Thyroid gland (tissue), 4 donors: ENCODE measurements at regions not wholly inside any gene's neighbourhood (a gene's known extent, or its start where the extent isn't known, plus 50 kb on each side); places are given as distances from the start of the nearest gene placed in this dataset.

Source experiments
- DNase-seq, 2 donors: peaks; one replicate each; pipeline ENCODE4 v3.0.0-alpha.2; 2019
- H3K27ac ChIP-seq, 3 donors: fragments of 200-600 bp; sonication (generic); 1 replicate in 2 of 3; 2 replicates in 1 of 3; pipeline ENCODE4 v1.5.1; 2016 to 2019; ENCODE audit warnings: mild to moderate bottlenecking in 1 of 3, moderate library complexity in 1 of 3
- H3K27me3 ChIP-seq: fragments of 200-600 bp; sonication (generic); one replicate; pipeline ENCODE4 v1.5.1; 2019
- H3K36me3 ChIP-seq, 2 donors: fragments of 200-600 bp; sonication (generic); one replicate each; pipeline ENCODE4 v1.5.1; 2016 to 2019
- H3K4me1 ChIP-seq, 2 donors: fragments of 200-600 bp; sonication (generic); one replicate each; pipeline ENCODE4 v1.5.1; 2017 to 2019
- H3K4me3 ChIP-seq, 3 donors: fragments of 200-600 bp; sonication (generic); replicated peaks in 1 of 3; 1 replicate in 2 of 3; 2 replicates in 1 of 3; pipeline ENCODE4 v1.5.1; 2016; ENCODE audit warnings: mild to moderate bottlenecking in 1 of 3
- H3K9me3 ChIP-seq: fragments of 200-600 bp; sonication (generic); one replicate; pipeline ENCODE4 v1.5.1; 2017
- POLR2A ChIP-seq, 2 donors: fragments of 450-650 bp; IDR thresholded peaks; one replicate each; pipeline ENCODE4 v1.6.1; 2017; ENCODE audit warnings: antibody characterized with exemption in 2 of 2, mild to moderate bottlenecking in 2 of 2, moderate library complexity in 1 of 2
- WGBS, 2 donors: methylation state at CpG; one replicate each; pipeline ENCODE4 v1.1.5; 2017; 5-methylcytosine and 5-hydroxymethylcytosine counted together
- intact Hi-C: fragments of 100-400 bp; cut with DNase I; formaldehyde crosslinking; loops from one replicate; pipeline ENCODE4 v1.15.1; 2023
- TF ChIP-seq, protein P1 (sequence below), 6 experiments: fragments of 200-600 bp in 3 of 6; fragments of 450-650 bp in 3 of 6; sonication (generic) in 3 of 6; IDR thresholded peaks; one replicate each; pipeline ENCODE4 v1.5.1; 2016 to 2019; ENCODE audit warnings: antibody characterized with exemption in 6 of 6, mild to moderate bottlenecking in 2 of 6, inconsistent platforms in 1 of 6, moderate library complexity in 1 of 6

DNA sequence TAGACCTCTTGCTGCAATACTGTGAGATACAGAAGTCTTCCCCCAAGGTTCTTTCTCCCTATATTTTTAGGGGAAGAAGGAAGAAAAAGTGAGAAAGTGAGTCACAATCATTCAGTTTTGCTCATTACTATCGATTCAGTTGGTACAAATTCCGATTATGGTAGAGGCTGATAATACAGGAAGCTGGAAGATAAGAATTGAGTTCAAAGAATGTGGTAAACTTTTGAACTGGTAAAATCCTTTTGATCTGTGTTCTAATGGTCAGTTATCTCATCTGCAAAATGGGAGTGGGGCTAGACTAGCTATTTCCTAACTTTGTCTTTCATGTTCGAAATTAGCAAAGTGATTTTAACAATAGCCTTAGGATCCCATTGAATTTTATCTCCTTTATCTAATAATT, 101.4 kb upstream of the FAT1 start:
- no peak for TF ChIP-seq POLR2A (IDR thresholded peaks at IDR 0.05)
- TF ChIP-seq, protein P1, sequence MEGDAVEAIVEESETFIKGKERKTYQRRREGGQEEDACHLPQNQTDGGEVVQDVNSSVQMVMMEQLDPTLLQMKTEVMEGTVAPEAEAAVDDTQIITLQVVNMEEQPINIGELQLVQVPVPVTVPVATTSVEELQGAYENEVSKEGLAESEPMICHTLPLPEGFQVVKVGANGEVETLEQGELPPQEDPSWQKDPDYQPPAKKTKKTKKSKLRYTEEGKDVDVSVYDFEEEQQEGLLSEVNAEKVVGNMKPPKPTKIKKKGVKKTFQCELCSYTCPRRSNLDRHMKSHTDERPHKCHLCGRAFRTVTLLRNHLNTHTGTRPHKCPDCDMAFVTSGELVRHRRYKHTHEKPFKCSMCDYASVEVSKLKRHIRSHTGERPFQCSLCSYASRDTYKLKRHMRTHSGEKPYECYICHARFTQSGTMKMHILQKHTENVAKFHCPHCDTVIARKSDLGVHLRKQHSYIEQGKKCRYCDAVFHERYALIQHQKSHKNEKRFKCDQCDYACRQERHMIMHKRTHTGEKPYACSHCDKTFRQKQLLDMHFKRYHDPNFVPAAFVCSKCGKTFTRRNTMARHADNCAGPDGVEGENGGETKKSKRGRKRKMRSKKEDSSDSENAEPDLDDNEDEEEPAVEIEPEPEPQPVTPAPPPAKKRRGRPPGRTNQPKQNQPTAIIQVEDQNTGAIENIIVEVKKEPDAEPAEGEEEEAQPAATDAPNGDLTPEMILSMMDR (IDR thresholded peaks at IDR 0.05): no peak
- 89 to 91% methylated on average over 3 of the region's 3 CpGs for WGBS, 2 donors
- H3K27me3 ChIP-seq: no peaks in the 10 kb centered on the region
- no peaks in the 10 kb centered on the region for H3K4me1 ChIP-seq
- H3K27ac ChIP-seq: no peak overlapping the region
- H3K9me3 ChIP-seq: no peaks in the 10 kb centered on the region
- DNase-seq: no peak
- no peak overlapping the region for H3K4me3 ChIP-seq
- intact Hi-C loops: no loop called here
- H3K36me3 ChIP-seq: no peaks in the 10 kb centered on the region

- no peaks in the 10 kb centered on the region for H3K9me3 ChIP-seq
- no peak overlapping the region for H3K27ac ChIP-seq
- intact Hi-C loops: no loop called here
- 30 to 36% methylated on average over 2 of the region's 2 CpGs for WGBS, 2 donors
- H3K4me3 ChIP-seq: no peak overlapping the region
- TF ChIP-seq, protein P1 (IDR thresholded peaks at IDR 0.05): no peak
- no peak for TF ChIP-seq POLR2A (IDR thresholded peaks at IDR 0.05)
- no peak for DNase-seq
- H3K27me3 ChIP-seq: no peaks in the 10 kb centered on the region
- H3K36me3 ChIP-seq: no peaks in the 10 kb centered on the region
- H3K4me1 ChIP-seq: no peaks in the 10 kb centered on the region
Measured at GRCh38 chr4:186826006-186826405, 102.3 kb upstream of the FAT1 start.

DNA sequence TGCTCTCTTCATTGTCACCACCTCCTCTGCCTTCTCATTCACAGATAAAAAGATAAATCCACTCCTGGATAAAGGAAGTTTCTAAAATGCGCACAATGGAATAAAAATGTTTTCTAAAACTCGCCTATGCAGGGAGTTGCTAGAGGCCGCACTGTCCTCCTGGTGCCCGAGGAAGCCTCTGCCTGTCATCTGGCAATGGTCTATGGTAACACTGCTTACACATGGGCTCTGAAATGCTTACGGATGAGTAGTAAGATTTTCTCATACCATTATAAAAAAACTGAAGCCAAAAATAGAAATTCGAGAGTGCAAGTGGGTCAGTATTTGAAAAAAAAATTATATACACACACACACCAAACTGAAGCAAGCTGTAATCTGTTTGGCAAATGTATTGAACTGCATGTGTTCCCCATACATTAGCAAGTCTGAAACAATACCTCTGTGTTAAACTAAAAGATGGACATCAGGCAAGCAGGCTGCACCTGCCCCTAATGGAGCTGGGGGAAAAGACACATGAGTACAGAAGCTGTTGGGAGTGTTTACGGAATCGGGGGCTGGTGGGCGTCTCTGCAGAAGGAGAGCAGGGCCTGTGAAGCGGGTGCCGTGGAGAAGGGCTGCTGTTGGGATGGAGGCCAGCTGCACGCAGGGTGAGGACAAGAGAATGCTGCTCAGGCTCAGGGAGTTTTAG, 103.3 kb upstream of the FAT1 start:
- H3K4me3 ChIP-seq: no peak overlapping the region
- 81 to 84% methylated on average over 12 of the region's 12 CpGs for WGBS, 2 donors
- DNase-seq: no peak

GRCh38 chr4:186827534-186827897, 103.9 kb upstream of the FAT1 start:
- no peak for DNase-seq
- Histone ChIP-seq H3K9me3 (no peaks in the 10 kb centered on the region), H3K4me3 (no peak overlapping the region), H3K27me3 (no peaks in the 10 kb centered on the region), H3K36me3 (no peaks in the 10 kb centered on the region), H3K4me1 (no peaks in the 10 kb centered on the region), H3K27ac (no peak overlapping the region)
- TF ChIP-seq, protein P1 (IDR thresholded peaks at IDR 0.05): no peak
- TF ChIP-seq POLR2A (IDR thresholded peaks at IDR 0.05): no peak
- 77 to 78% methylated on average over 6 of the region's 6 CpGs for WGBS, 2 donors
- intact Hi-C loops: no loop called here

More for the DNA sequence above, 103.3 kb upstream of the FAT1 start:
- intact Hi-C loops: no loop called here
- H3K9me3 ChIP-seq: no peaks in the 10 kb centered on the region
- TF ChIP-seq POLR2A (IDR thresholded peaks at IDR 0.05): no peak
- TF ChIP-seq, protein P1 (IDR thresholded peaks at IDR 0.05): no peak
- no peaks in the 10 kb centered on the region for H3K36me3 ChIP-seq
- no peak overlapping the region for H3K27ac ChIP-seq
- H3K4me1 ChIP-seq: no peaks in the 10 kb centered on the region
- no peaks in the 10 kb centered on the region for H3K27me3 ChIP-seq

- Histone ChIP-seq H3K9me3 (no peaks in the 10 kb centered on the region), H3K4me3 (no peak overlapping the region), H3K36me3 (no peaks in the 10 kb centered on the region), H3K27me3 (no peaks in the 10 kb centered on the region), H3K27ac (no peak overlapping the region), H3K4me1 (no peaks in the 10 kb centered on the region)
- intact Hi-C loops: no loop called here
- no peak for DNase-seq
- no peak for TF ChIP-seq POLR2A (IDR thresholded peaks at IDR 0.05)
- TF ChIP-seq, protein P1 (IDR thresholded peaks at IDR 0.05): no peak
- 91 to 92% methylated on average over 6 of the region's 6 CpGs for WGBS, 2 donors
Measured at GRCh38 chr4:186829097-186829496, 105.4 kb upstream of the FAT1 start.
